IMR-90 (cell line): ENCODE measurements at regions not wholly inside any gene's neighbourhood (a gene's known extent, or its start where the extent isn't known, plus 50 kb on each side); places are given as distances from the start of the nearest gene placed in this dataset.

Experiments used
- ATAC-seq: fragments of 200-7000 bp; cut with Tn5 transposase; 2 replicates; pipeline ENCODE4 v1.9.1; 2020; ENCODE audit warnings: low read depth, mild to moderate bottlenecking, moderate library complexity
- BruUV-seq: library from RNA; stranded (reverse); fragments of 400-500 nt; replicated peaks from 2 replicates; lab custom pipeline; 2021; lab: Mats Ljungman, UMichigan
- CTCF ChIA-PET: fragments of 300-600 bp; formaldehyde crosslinking; extraction: SDS; loops from one replicate; lab custom pipeline; 2021; ENCODE audit warnings: antibody characterized with exemption; lab: Yijun Ruan, JAX
- POLR2A ChIA-PET: fragments of 300-600 bp; sonication (Branson Sonifier 250); formaldehyde crosslinking; loops from one replicate; lab custom pipeline; 2022; ENCODE audit warnings: antibody characterized with exemption; ENCODE audit not compliant: unreplicated experiment; lab: Charles Lee
- DNase-seq: peaks from one replicate; pipeline ENCODE4 v3.0.0; 2013
- H2AFZ ChIP-seq: replicated peaks from 2 replicates; pipeline ENCODE3; 2013; ENCODE audit warnings: low read length, mild to moderate bottlenecking; ENCODE audit not compliant: poor library complexity
- H2AK5ac ChIP-seq: 2 replicates; pipeline ENCODE4 v1.6.1; 2013; ENCODE audit warnings: low read depth, low read length, inconsistent platforms
- H2AK9ac ChIP-seq: replicated peaks from 2 replicates; pipeline ENCODE3; 2013; ENCODE audit warnings: mild to moderate bottlenecking, low read depth, low read length, moderate library complexity; ENCODE audit not compliant: poor library complexity
- H2BK120ac ChIP-seq: 2 replicates; pipeline ENCODE4 v1.6.1; 2013; ENCODE audit warnings: low read depth, low read length, inconsistent platforms
- H2BK15ac ChIP-seq: 3 replicates; pipeline ENCODE4 v1.6.1; 2013; ENCODE audit warnings: low read depth, low read length, inconsistent platforms
- H2BK20ac ChIP-seq: 2 replicates; pipeline ENCODE4 v1.6.1; 2013; ENCODE audit warnings: low read depth, mild to moderate bottlenecking, inconsistent platforms, low read length, moderate library complexity
- H2BK5ac ChIP-seq: 2 replicates; pipeline ENCODE4 v1.6.1; 2013; ENCODE audit warnings: mild to moderate bottlenecking, low read depth, low read length, inconsistent platforms; ENCODE audit not compliant: poor library complexity, severe bottlenecking
- H3K14ac ChIP-seq: replicated peaks from 2 replicates; pipeline ENCODE4 v1.6.1; 2013; ENCODE audit warnings: low read depth, low read length, inconsistent platforms
- H3K18ac ChIP-seq: 2 replicates; pipeline ENCODE4 v1.6.1; 2013; ENCODE audit warnings: low read depth, low read length, control low read depth
- H3K23ac ChIP-seq: 2 replicates; pipeline ENCODE4 v1.6.1; 2013; ENCODE audit warnings: low read depth, low read length, inconsistent platforms
- H3K27ac ChIP-seq: 2 replicates; pipeline ENCODE4 v1.5.1; 2013; ENCODE audit warnings: mild to moderate bottlenecking, control low read depth, low read length; ENCODE audit not compliant: insufficient read depth
- H3K27me3 ChIP-seq: 2 replicates; pipeline ENCODE4 v1.6.1; 2013; ENCODE audit warnings: low read length; ENCODE audit not compliant: control insufficient read depth, insufficient read depth
- H3K36me3 ChIP-seq: 2 replicates; pipeline ENCODE4 v1.6.1; 2013; ENCODE audit warnings: low read length, mixed read lengths; ENCODE audit not compliant: control insufficient read depth, insufficient read depth
- H3K4ac ChIP-seq: 2 replicates; pipeline ENCODE4 v1.6.1; 2013; ENCODE audit warnings: low read depth, low read length, inconsistent platforms
- H3K4me1 ChIP-seq: 2 replicates; pipeline ENCODE4 v1.6.1; 2013; ENCODE audit warnings: low read length, mixed read lengths; ENCODE audit not compliant: control insufficient read depth, insufficient read depth
- H3K4me2 ChIP-seq: 2 replicates; pipeline ENCODE4 v1.6.1; 2013; ENCODE audit warnings: low read depth, mild to moderate bottlenecking, control low read depth, low read length, moderate library complexity
- H3K4me3 ChIP-seq: 2 replicates; pipeline ENCODE4 v1.5.1; 2013; ENCODE audit warnings: low read depth, mild to moderate bottlenecking, control low read depth, low read length, moderate library complexity; ENCODE audit not compliant: insufficient read depth
- H3K56ac ChIP-seq: 2 replicates; pipeline ENCODE4 v1.6.1; 2013; ENCODE audit warnings: low read length, inconsistent platforms; ENCODE audit not compliant: insufficient read depth; ENCODE audit errors: extremely low read depth
- H3K79me1 ChIP-seq, 2 experiments: 2 replicates each; pipeline ENCODE4 v1.6.1; 2013; ENCODE audit warnings: low read length in 2 of 2, inconsistent platforms in 1 of 2, low read depth in 1 of 2
- H3K9ac ChIP-seq: 2 replicates; pipeline ENCODE4 v1.6.1; 2013; ENCODE audit warnings: low read depth, low read length, control low read depth
- H3K9me1 ChIP-seq: 2 replicates; pipeline ENCODE4 v1.6.1; 2013; ENCODE audit warnings: low read length, inconsistent platforms; ENCODE audit not compliant: insufficient read depth
- H3K9me3 ChIP-seq: 2 replicates; pipeline ENCODE4 v1.6.1; 2013; ENCODE audit warnings: low read length; ENCODE audit not compliant: control insufficient read depth, insufficient read depth
- H4K20me1 ChIP-seq: 2 replicates; pipeline ENCODE4 v1.6.1; 2013; ENCODE audit warnings: low read length, inconsistent platforms; ENCODE audit not compliant: insufficient read depth
- H4K5ac ChIP-seq: 2 replicates; pipeline ENCODE4 v1.6.1; 2013; ENCODE audit warnings: mild to moderate bottlenecking, low read depth, low read length, control low read depth
- H4K8ac ChIP-seq, 2 experiments: 2 replicates each; pipeline ENCODE4 v1.6.1; 2013; ENCODE audit warnings: low read depth in 2 of 2, low read length in 2 of 2, control low read depth in 1 of 2, inconsistent platforms in 1 of 2
- H4K91ac ChIP-seq: 2 replicates; pipeline ENCODE4 v1.6.1; 2013; ENCODE audit warnings: low read depth, low read length, inconsistent platforms; ENCODE audit not compliant: insufficient read depth
- BHLHE40 ChIP-seq: fragments of 150-350 bp; IDR thresholded peaks from 2 replicates; pipeline ENCODE4 v1.6.1; 2016; ENCODE audit warnings: mild to moderate bottlenecking, low read depth, low read length
- CEBPB ChIP-seq: IDR thresholded peaks from 2 replicates; pipeline ENCODE4 v1.6.1; 2012; ENCODE audit warnings: low read depth, low read length, improper control_type of control experiment
- CTCF ChIP-seq: conservative IDR thresholded peaks from 2 replicates; pipeline ENCODE4 v1.5.1; 2012; ENCODE audit warnings: mild to moderate bottlenecking, low read depth, low read length, improper control_type of control experiment
- ELK1 ChIP-seq: fragments of 150-350 bp; IDR thresholded peaks from 2 replicates; pipeline ENCODE4 v1.6.1; 2016; ENCODE audit warnings: low read depth, mild to moderate bottlenecking, low read length, moderate library complexity, borderline replicate concordance
- MAFK ChIP-seq: IDR thresholded peaks from 2 replicates; pipeline ENCODE4 v1.6.1; 2012; ENCODE audit warnings: low read depth, low read length, improper control_type of control experiment
- NFE2L2 ChIP-seq: fragments of 150-350 bp; IDR thresholded peaks from 2 replicates; pipeline ENCODE4 v1.6.1; 2016; ENCODE audit warnings: low read depth, mild to moderate bottlenecking, low read length
- RCOR1 ChIP-seq: IDR thresholded peaks from 2 replicates; pipeline ENCODE4 v1.6.1; 2012; ENCODE audit warnings: mild to moderate bottlenecking, low read length, improper control_type of control experiment; ENCODE audit not compliant: insufficient replicate concordance
- WGBS, 2 experiments: methylation state at CpG; one replicate each; pipeline versions ENCODE4 v1.1.5 to v1.1.7; 2013; ENCODE audit warnings: missing lambda C conversion rate in 2 of 2; ENCODE audit not compliant: insufficient read length in 1 of 2; ENCODE audit errors: extremely low coverage in 2 of 2; 5-methylcytosine and 5-hydroxymethylcytosine counted together
- dilution Hi-C: fragments of 300-500 bp; cut with HindIII; formaldehyde crosslinking; loops from one replicate; pipeline ENCODE4 v1.14.3; 2018; ENCODE audit warnings: low sequenced_read_pairs; ENCODE audit not compliant: unreplicated experiment
- in situ Hi-C: fragments of 300-500 bp; cut with MboI; formaldehyde crosslinking; loops from 3 replicates; pipeline ENCODE4 v1.14.3; 2019; ENCODE audit warnings: low sequenced_read_pairs, inconsistent platforms, mixed read lengths
- intact Hi-C: fragments of 100-400 bp; cut with micrococcal nuclease; formaldehyde crosslinking; loops from 2 replicates; pipeline ENCODE4 v1.10.0; 2022

DNA sequence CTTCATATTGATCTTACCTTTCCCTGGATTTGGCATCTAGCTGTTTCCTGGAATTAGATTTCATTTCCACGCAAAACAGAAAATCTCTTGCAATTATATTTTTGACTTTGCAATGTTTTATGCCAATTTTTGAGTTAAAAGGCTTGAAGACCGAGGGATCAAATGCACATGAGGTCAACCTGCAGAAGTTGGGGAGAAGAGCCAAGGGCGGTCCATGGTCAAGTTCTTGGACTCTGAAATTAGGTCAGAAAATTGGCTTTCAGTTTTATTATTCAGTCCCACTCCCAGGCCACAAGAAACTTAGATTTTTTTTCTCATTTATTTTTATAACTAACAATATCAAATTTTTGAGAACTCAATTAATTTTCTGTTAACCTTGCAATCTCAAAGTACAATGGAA lies 499.1 kb upstream of the USP24 start:
- 0 out of 2 replicates have a peak overlapping the region, but pooled peaks have one; percentile 60 for H3K18ac ChIP-seq
- H3K9me3 ChIP-seq: no peaks in the 10 kb centered on the region
- peaks cover 27% of the 10 kb centered on the region for H3K4me1 ChIP-seq
- no peak overlapping the region for H3K56ac ChIP-seq
- no peak overlapping the region for H2AK9ac ChIP-seq
- no CpG with 5 or more reads among the region's 3 CpGs for WGBS, 2 experiments
- no peak overlapping the region for H2AFZ ChIP-seq
- TF ChIP-seq NFE2L2: no peak
- no peak for TF ChIP-seq CTCF
- no peak for TF ChIP-seq ELK1
- TF ChIP-seq MAFK: no peak
- TF ChIP-seq BHLHE40: no peak
- no peak for TF ChIP-seq RCOR1
- no peak for TF ChIP-seq CEBPB
- H3K36me3 ChIP-seq: no peaks in the 10 kb centered on the region
- no peaks in the 10 kb centered on the region for H4K20me1 ChIP-seq
- no peak overlapping the region for H3K23ac ChIP-seq
- no peak overlapping the region for H3K27ac ChIP-seq
- no peaks in the 10 kb centered on the region for H3K27me3 ChIP-seq
- H3K4me2 ChIP-seq: no peak overlapping the region
- no peak overlapping the region; a peak in 1 of 4 replicates for H4K8ac ChIP-seq
- dilution Hi-C loops: no loop called here
- no peak overlapping the region; the same call in 1 of the 2 replicates for H3K14ac ChIP-seq
- H2AK5ac ChIP-seq: no peak overlapping the region; the same call in 1 of the 2 replicates
- peak overlapping the region; percentile 99 for H2BK5ac ChIP-seq
- in situ Hi-C loops: no loop called here
- peaks cover 27% of the 10 kb centered on the region for H3K9me1 ChIP-seq
- DNase-seq: no peak
- ATAC-seq: no peak
- H2BK15ac ChIP-seq: peak overlapping the region; percentile 45; the same call in 1 of the 3 replicates
- no peak overlapping the region for H3K9ac ChIP-seq
- H2BK120ac ChIP-seq: peak overlapping the region; percentile 98
- intact Hi-C loops: loop anchor here (10.0 kb wide), 1 partner anchor 771 kb away; no protein-coding TSS in a partner anchor
- 0 out of 2 replicates have a peak overlapping the region, but pooled peaks have one; percentile 11 for H4K5ac ChIP-seq
- 0 out of 4 replicates have a peak, but pooled peaks cover 0 to 6% of the 10 kb centered on the region in 2 experiments for H3K79me1 ChIP-seq
- ChIA-PET POLR2A (no interaction called here), CTCF (no interaction called here)
- 0 out of 2 replicates have a peak overlapping the region, but pooled peaks have one; percentile 28 for H3K4ac ChIP-seq
- H3K4me3 ChIP-seq: no peak overlapping the region
- peak overlapping the region; percentile 66 for H4K91ac ChIP-seq
- no TSS peak for BruUV-seq
- H2BK20ac ChIP-seq: peak overlapping the region; percentile 63; the same call in 1 of the 2 replicates
